Neutrophil (primary cell): ENCODE measurements at regions not wholly inside any gene's neighbourhood (a gene's known extent, or its start where the extent isn't known, plus 50 kb on each side); places are given as distances from the start of the nearest gene placed in this dataset.

Experiments
- H3K27ac ChIP-seq: fragments of 200-600 bp; sonication (generic); 2 replicates; pipeline ENCODE4 v1.5.1; 2016; ENCODE audit warnings: mild to moderate bottlenecking, moderate library complexity
- H3K27me3 ChIP-seq: fragments of 200-600 bp; sonication (generic); 2 replicates; pipeline ENCODE4 v1.6.0; 2016; ENCODE audit warnings: mild to moderate bottlenecking
- H3K36me3 ChIP-seq: fragments of 200-600 bp; sonication (generic); 2 replicates; pipeline ENCODE4 v1.5.1; 2017
- H3K4me1 ChIP-seq, 2 experiments: fragments of 200-600 bp in 1 of 2; sonication (generic) in 1 of 2; 1 replicate in 1 of 2; 2 replicates in 1 of 2; pipeline versions ENCODE4 v1.5.1 to v1.6.1; 2013 to 2016; ENCODE audit warnings: low read depth in 1 of 2, low read length in 1 of 2, mild to moderate bottlenecking in 1 of 2, moderate library complexity in 1 of 2; ENCODE audit not compliant: control insufficient read depth in 1 of 2, insufficient read depth in 1 of 2
- H3K4me3 ChIP-seq, 2 experiments: fragments of 200-600 bp in 1 of 2; sonication (generic) in 1 of 2; 1 replicate in 1 of 2; 2 replicates in 1 of 2; pipeline ENCODE4 v1.5.1; 2013 to 2016; ENCODE audit warnings: low read depth in 1 of 2, low read length in 1 of 2, mild to moderate bottlenecking in 1 of 2, moderate library complexity in 1 of 2
- H3K9me3 ChIP-seq: fragments of 200-600 bp; sonication (generic); 2 replicates; pipeline ENCODE4 v1.5.1; 2016
- CTCF ChIP-seq: fragments of 200-600 bp; sonication (generic); IDR thresholded peaks from 2 replicates; pipeline ENCODE4 v1.5.1; 2016; ENCODE audit warnings: antibody characterized with exemption

- TF ChIP-seq CTCF = no peak
- H3K9me3 ChIP-seq = no peaks in the 10 kb centered on the region
These were observed 282.3 kb upstream of the SHH start for GRCh38 chr7:156094350-156095146.

GRCh38 chr7:156092307-156092706, 280.0 kb upstream of the SHH start:
- no peak overlapping the region for H3K4me3 ChIP-seq
- no peaks in the 10 kb centered on the region for H3K27me3 ChIP-seq
- no peak overlapping the region for H3K27ac ChIP-seq
- H3K36me3 ChIP-seq = no peaks in the 10 kb centered on the region
- no peak for TF ChIP-seq CTCF
- no peaks in the 10 kb centered on the region for H3K9me3 ChIP-seq
- H3K4me1 ChIP-seq = no peaks in the 10 kb centered on the region

More at GRCh38 chr7:156094350-156095146, 282.3 kb upstream of the SHH start:
- Histone ChIP-seq H3K36me3 (no peaks in the 10 kb centered on the region), H3K4me3 (no peak overlapping the region), H3K27ac (no peak overlapping the region), H3K4me1 (no peaks in the 10 kb centered on the region), H3K27me3 (no peaks in the 10 kb centered on the region)

- Histone ChIP-seq H3K9me3 (no peaks in the 10 kb centered on the region), H3K4me3 (no peak overlapping the region), H3K36me3 (no peaks in the 10 kb centered on the region), H3K27me3 (no peaks in the 10 kb centered on the region), H3K4me1 (no peaks in the 10 kb centered on the region), H3K27ac (no peak overlapping the region)
- no peak for TF ChIP-seq CTCF
These were observed 279.3 kb upstream of the SHH start for GRCh38 chr7:156091519-156092080.

- H3K4me1 ChIP-seq = no peaks in the 10 kb centered on the region
- TF ChIP-seq CTCF = no peak
- H3K36me3 ChIP-seq = no peaks in the 10 kb centered on the region
- no peak overlapping the region for H3K4me3 ChIP-seq
- H3K27me3 ChIP-seq = no peaks in the 10 kb centered on the region
- H3K9me3 ChIP-seq = no peaks in the 10 kb centered on the region
- H3K27ac ChIP-seq = no peak overlapping the region
These were observed 278.7 kb upstream of the SHH start for GRCh38 chr7:156090988-156091387.

- Histone ChIP-seq H3K4me1 (no peaks in the 10 kb centered on the region), H3K27ac (no peak overlapping the region), H3K9me3 (no peaks in the 10 kb centered on the region), H3K27me3 (no peaks in the 10 kb centered on the region), H3K4me3 (no peak overlapping the region), H3K36me3 (no peaks in the 10 kb centered on the region)
- TF ChIP-seq CTCF = no peak
These were observed 277.0 kb upstream of the SHH start for GRCh38 chr7:156089222-156089621.
